IMR-90 (cell line): ENCODE measurements at regions not wholly inside any gene's neighbourhood (a gene's known extent, or its start where the extent isn't known, plus 50 kb on each side); places are given as distances from the start of the nearest gene placed in this dataset.

Source experiments
- ATAC-seq: fragments of 200-7000 bp; cut with Tn5 transposase; 2 replicates; pipeline ENCODE4 v1.9.1; 2020; ENCODE audit warnings: low read depth, mild to moderate bottlenecking, moderate library complexity
- BruUV-seq: library from RNA; stranded (reverse); fragments of 400-500 nt; replicated peaks from 2 replicates; lab custom pipeline; 2021; lab: Mats Ljungman, UMichigan
- CTCF ChIA-PET: fragments of 300-600 bp; formaldehyde crosslinking; extraction: SDS; loops from one replicate; lab custom pipeline; 2021; ENCODE audit warnings: antibody characterized with exemption; lab: Yijun Ruan, JAX
- POLR2A ChIA-PET: fragments of 300-600 bp; sonication (Branson Sonifier 250); formaldehyde crosslinking; loops from one replicate; lab custom pipeline; 2022; ENCODE audit warnings: antibody characterized with exemption; ENCODE audit not compliant: unreplicated experiment; lab: Charles Lee
- DNase-seq: peaks from one replicate; pipeline ENCODE4 v3.0.0; 2013
- H2AFZ ChIP-seq: replicated peaks from 2 replicates; pipeline ENCODE3; 2013; ENCODE audit warnings: low read length, mild to moderate bottlenecking; ENCODE audit not compliant: poor library complexity
- H2AK5ac ChIP-seq: 2 replicates; pipeline ENCODE4 v1.6.1; 2013; ENCODE audit warnings: low read depth, low read length, inconsistent platforms
- H2AK9ac ChIP-seq: replicated peaks from 2 replicates; pipeline ENCODE3; 2013; ENCODE audit warnings: mild to moderate bottlenecking, low read depth, low read length, moderate library complexity; ENCODE audit not compliant: poor library complexity
- H2BK120ac ChIP-seq: 2 replicates; pipeline ENCODE4 v1.6.1; 2013; ENCODE audit warnings: low read depth, low read length, inconsistent platforms
- H2BK15ac ChIP-seq: 3 replicates; pipeline ENCODE4 v1.6.1; 2013; ENCODE audit warnings: low read depth, low read length, inconsistent platforms
- H2BK20ac ChIP-seq: 2 replicates; pipeline ENCODE4 v1.6.1; 2013; ENCODE audit warnings: low read depth, mild to moderate bottlenecking, inconsistent platforms, low read length, moderate library complexity
- H2BK5ac ChIP-seq: 2 replicates; pipeline ENCODE4 v1.6.1; 2013; ENCODE audit warnings: mild to moderate bottlenecking, low read depth, low read length, inconsistent platforms; ENCODE audit not compliant: poor library complexity, severe bottlenecking
- H3K14ac ChIP-seq: replicated peaks from 2 replicates; pipeline ENCODE4 v1.6.1; 2013; ENCODE audit warnings: low read depth, low read length, inconsistent platforms
- H3K18ac ChIP-seq: 2 replicates; pipeline ENCODE4 v1.6.1; 2013; ENCODE audit warnings: low read depth, low read length, control low read depth
- H3K23ac ChIP-seq: 2 replicates; pipeline ENCODE4 v1.6.1; 2013; ENCODE audit warnings: low read depth, low read length, inconsistent platforms
- H3K27ac ChIP-seq: 2 replicates; pipeline ENCODE4 v1.5.1; 2013; ENCODE audit warnings: mild to moderate bottlenecking, control low read depth, low read length; ENCODE audit not compliant: insufficient read depth
- H3K27me3 ChIP-seq: 2 replicates; pipeline ENCODE4 v1.6.1; 2013; ENCODE audit warnings: low read length; ENCODE audit not compliant: control insufficient read depth, insufficient read depth
- H3K36me3 ChIP-seq: 2 replicates; pipeline ENCODE4 v1.6.1; 2013; ENCODE audit warnings: low read length, mixed read lengths; ENCODE audit not compliant: control insufficient read depth, insufficient read depth
- H3K4ac ChIP-seq: 2 replicates; pipeline ENCODE4 v1.6.1; 2013; ENCODE audit warnings: low read depth, low read length, inconsistent platforms
- H3K4me1 ChIP-seq: 2 replicates; pipeline ENCODE4 v1.6.1; 2013; ENCODE audit warnings: low read length, mixed read lengths; ENCODE audit not compliant: control insufficient read depth, insufficient read depth
- H3K4me2 ChIP-seq: 2 replicates; pipeline ENCODE4 v1.6.1; 2013; ENCODE audit warnings: low read depth, mild to moderate bottlenecking, control low read depth, low read length, moderate library complexity
- H3K4me3 ChIP-seq: 2 replicates; pipeline ENCODE4 v1.5.1; 2013; ENCODE audit warnings: low read depth, mild to moderate bottlenecking, control low read depth, low read length, moderate library complexity; ENCODE audit not compliant: insufficient read depth
- H3K56ac ChIP-seq: 2 replicates; pipeline ENCODE4 v1.6.1; 2013; ENCODE audit warnings: low read length, inconsistent platforms; ENCODE audit not compliant: insufficient read depth; ENCODE audit errors: extremely low read depth
- H3K79me1 ChIP-seq, 2 experiments: 2 replicates each; pipeline ENCODE4 v1.6.1; 2013; ENCODE audit warnings: low read length in 2 of 2, inconsistent platforms in 1 of 2, low read depth in 1 of 2
- H3K9ac ChIP-seq: 2 replicates; pipeline ENCODE4 v1.6.1; 2013; ENCODE audit warnings: low read depth, low read length, control low read depth
- H3K9me1 ChIP-seq: 2 replicates; pipeline ENCODE4 v1.6.1; 2013; ENCODE audit warnings: low read length, inconsistent platforms; ENCODE audit not compliant: insufficient read depth
- H3K9me3 ChIP-seq: 2 replicates; pipeline ENCODE4 v1.6.1; 2013; ENCODE audit warnings: low read length; ENCODE audit not compliant: control insufficient read depth, insufficient read depth
- H4K20me1 ChIP-seq: 2 replicates; pipeline ENCODE4 v1.6.1; 2013; ENCODE audit warnings: low read length, inconsistent platforms; ENCODE audit not compliant: insufficient read depth
- H4K5ac ChIP-seq: 2 replicates; pipeline ENCODE4 v1.6.1; 2013; ENCODE audit warnings: mild to moderate bottlenecking, low read depth, low read length, control low read depth
- H4K8ac ChIP-seq, 2 experiments: 2 replicates each; pipeline ENCODE4 v1.6.1; 2013; ENCODE audit warnings: low read depth in 2 of 2, low read length in 2 of 2, control low read depth in 1 of 2, inconsistent platforms in 1 of 2
- H4K91ac ChIP-seq: 2 replicates; pipeline ENCODE4 v1.6.1; 2013; ENCODE audit warnings: low read depth, low read length, inconsistent platforms; ENCODE audit not compliant: insufficient read depth
- BHLHE40 ChIP-seq: fragments of 150-350 bp; IDR thresholded peaks from 2 replicates; pipeline ENCODE4 v1.6.1; 2016; ENCODE audit warnings: mild to moderate bottlenecking, low read depth, low read length
- CEBPB ChIP-seq: IDR thresholded peaks from 2 replicates; pipeline ENCODE4 v1.6.1; 2012; ENCODE audit warnings: low read depth, low read length, improper control_type of control experiment
- CHD1 ChIP-seq: IDR thresholded peaks from 2 replicates; pipeline ENCODE4 v1.6.1; 2012; ENCODE audit warnings: low read depth, low read length, improper control_type of control experiment
- CTCF ChIP-seq: conservative IDR thresholded peaks from 2 replicates; pipeline ENCODE4 v1.5.1; 2012; ENCODE audit warnings: mild to moderate bottlenecking, low read depth, low read length, improper control_type of control experiment
- ELK1 ChIP-seq: fragments of 150-350 bp; IDR thresholded peaks from 2 replicates; pipeline ENCODE4 v1.6.1; 2016; ENCODE audit warnings: low read depth, mild to moderate bottlenecking, low read length, moderate library complexity, borderline replicate concordance
- FOS ChIP-seq: fragments of 150-350 bp; IDR thresholded peaks from 2 replicates; pipeline ENCODE4 v1.6.1; 2016; ENCODE audit warnings: low read depth, low read length
- MAFK ChIP-seq: IDR thresholded peaks from 2 replicates; pipeline ENCODE4 v1.6.1; 2012; ENCODE audit warnings: low read depth, low read length, improper control_type of control experiment
- MAZ ChIP-seq: IDR thresholded peaks from 2 replicates; pipeline ENCODE4 v1.6.1; 2012; ENCODE audit warnings: low read depth, mild to moderate bottlenecking, low read length, improper control_type of control experiment, moderate library complexity, borderline replicate concordance
- MXI1 ChIP-seq: IDR thresholded peaks from 2 replicates; pipeline ENCODE4 v1.6.1; 2012; ENCODE audit warnings: low read depth, mild to moderate bottlenecking, low read length, moderate library complexity, borderline replicate concordance
- NFE2L2 ChIP-seq: fragments of 150-350 bp; IDR thresholded peaks from 2 replicates; pipeline ENCODE4 v1.6.1; 2016; ENCODE audit warnings: low read depth, mild to moderate bottlenecking, low read length
- POLR2A ChIP-seq: IDR thresholded peaks from 2 replicates; pipeline ENCODE4 v1.6.1; 2012; ENCODE audit warnings: mild to moderate bottlenecking, low read depth, low read length
- RAD21 ChIP-seq: IDR thresholded peaks from 2 replicates; pipeline ENCODE4 v1.6.1; 2012; ENCODE audit warnings: low read length, improper control_type of control experiment
- RCOR1 ChIP-seq: IDR thresholded peaks from 2 replicates; pipeline ENCODE4 v1.6.1; 2012; ENCODE audit warnings: mild to moderate bottlenecking, low read length, improper control_type of control experiment; ENCODE audit not compliant: insufficient replicate concordance
- RFX5 ChIP-seq: IDR thresholded peaks from 2 replicates; pipeline ENCODE4 v1.8.0; 2012; ENCODE audit warnings: low read depth, mild to moderate bottlenecking, low read length, moderate library complexity
- SMC3 ChIP-seq: fragments of 150-350 bp; IDR thresholded peaks from 2 replicates; pipeline ENCODE4 v1.6.1; 2016; ENCODE audit warnings: low read depth, mild to moderate bottlenecking, antibody characterized with exemption, low read length, moderate library complexity
- USF2 ChIP-seq: fragments of 150-350 bp; IDR thresholded peaks from 2 replicates; pipeline ENCODE4 v1.6.1; 2017; ENCODE audit warnings: mild to moderate bottlenecking, antibody characterized with exemption, low read length, low read depth
- WGBS, 2 experiments: methylation state at CpG; one replicate each; pipeline versions ENCODE4 v1.1.5 to v1.1.7; 2013; ENCODE audit warnings: missing lambda C conversion rate in 2 of 2; ENCODE audit not compliant: insufficient read length in 1 of 2; ENCODE audit errors: extremely low coverage in 2 of 2; 5-methylcytosine and 5-hydroxymethylcytosine counted together
- dilution Hi-C: fragments of 300-500 bp; cut with HindIII; formaldehyde crosslinking; loops from one replicate; pipeline ENCODE4 v1.14.3; 2018; ENCODE audit warnings: low sequenced_read_pairs; ENCODE audit not compliant: unreplicated experiment
- in situ Hi-C: fragments of 300-500 bp; cut with MboI; formaldehyde crosslinking; loops from 3 replicates; pipeline ENCODE4 v1.14.3; 2019; ENCODE audit warnings: low sequenced_read_pairs, inconsistent platforms, mixed read lengths
- intact Hi-C: fragments of 100-400 bp; cut with micrococcal nuclease; formaldehyde crosslinking; loops from 2 replicates; pipeline ENCODE4 v1.10.0; 2022

GRCh38 chr2:122851972-122852531 is 1096.6 kb downstream of the TSN start:
- no peak overlapping the region for H3K4me2 ChIP-seq
- DNase-seq, result no peak
- no peak overlapping the region for H3K14ac ChIP-seq
- 0% methylated on average over 1 of the region's 4 CpGs; no CpG with 5 or more reads in 1 of the 2 experiments for WGBS, 2 experiments
- H3K23ac ChIP-seq, result no peak overlapping the region
- H2BK20ac ChIP-seq, result no peak overlapping the region
- H2BK15ac ChIP-seq, result no peak overlapping the region
- no peaks in the 10 kb centered on the region; the same call in none of the 2 replicates for H3K9me3 ChIP-seq
- H2BK5ac ChIP-seq, result no peak overlapping the region
- intact Hi-C loops (no loop called here), in situ Hi-C loops (no loop called here), dilution Hi-C loops (no loop called here)
- no peaks in the 10 kb centered on the region for H3K27me3 ChIP-seq
- CTCF ChIA-PET, result no interaction called here
- H3K9me1 ChIP-seq, result no peaks in the 10 kb centered on the region
- no peak overlapping the region for H4K91ac ChIP-seq
- no peak overlapping the region for H3K4me3 ChIP-seq
- no peaks in the 10 kb centered on the region for H4K20me1 ChIP-seq
- H4K8ac ChIP-seq, result no peak overlapping the region
- H3K36me3 ChIP-seq, result no peaks in the 10 kb centered on the region
- H3K4me1 ChIP-seq, result no peaks in the 10 kb centered on the region
- no peak overlapping the region for H2AFZ ChIP-seq
- H2AK9ac ChIP-seq, result no peak overlapping the region
- H3K18ac ChIP-seq, result no peak overlapping the region
- no peak for ATAC-seq
- H2AK5ac ChIP-seq, result no peak overlapping the region
- POLR2A ChIA-PET, result no interaction called here
- H4K5ac ChIP-seq, result no peak overlapping the region
- H2BK120ac ChIP-seq, result no peak overlapping the region
- H3K27ac ChIP-seq, result no peak overlapping the region
- BruUV-seq, result no TSS peak
- H3K79me1 ChIP-seq, result no peaks in the 10 kb centered on the region
- TF ChIP-seq BHLHE40 (no peak), SMC3 (no peak), RAD21 (no peak), CTCF (no peak), USF2 (no peak), NFE2L2 (no peak), CHD1 (no peak), RFX5 (no peak), RCOR1 (no peak), MAFK (no peak), FOS (no peak), MAZ (no peak), MXI1 (no peak), ELK1 (no peak), CEBPB (no peak), POLR2A (no peak)
- no peak overlapping the region for H3K4ac ChIP-seq
- no peak overlapping the region for H3K9ac ChIP-seq
- H3K56ac ChIP-seq, result no peak overlapping the region
